GM19240 (cell line): ENCODE measurements at regions not wholly inside any gene's neighbourhood (a gene's known extent, or its start where the extent isn't known, plus 50 kb on each side); places are given as distances from the start of the nearest gene placed in this dataset.

Source experiments
- DNase-seq: peaks from one replicate; pipeline ENCODE4 v3.0.0; 2011; ENCODE audit warnings: low spot score; ENCODE audit not compliant: insufficient read length

- no peak for DNase-seq
Measured at GRCh38 chr6:170178561-170179477, 112.1 kb downstream of the DLL1 start.

GRCh38 chr6:170177772-170178560 is 112.9 kb downstream of the DLL1 start:
- DNase-seq, result no peak

- no peak for DNase-seq
Measured at GRCh38 chr6:170176898-170177771, 113.7 kb downstream of the DLL1 start.

- DNase-seq, result no peak
Measured at GRCh38 chr6:170176136-170176897, 114.6 kb downstream of the DLL1 start.

GRCh38 chr6:170175644-170176135 is 115.2 kb downstream of the DLL1 start:
- no peak for DNase-seq

- no peak for DNase-seq
Measured at GRCh38 chr6:170174771-170175643, 115.9 kb downstream of the DLL1 start.

- DNase-seq, result no peak
Measured at GRCh38 chr6:170174124-170174770, 116.6 kb downstream of the DLL1 start.

- DNase-seq, result no peak
Measured at GRCh38 chr6:170173335-170173881, 117.5 kb downstream of the DLL1 start.

- DNase-seq, result no peak
Measured at GRCh38 chr6:170172825-170173256, 118.0 kb downstream of the DLL1 start.

GRCh38 chr6:170172392-170172791 is 118.5 kb downstream of the DLL1 start:
- no peak for DNase-seq

- DNase-seq, result no peak
Measured at GRCh38 chr6:170167657-170168159, 123.2 kb downstream of the DLL1 start.

GRCh38 chr6:170166511-170167122 is 124.3 kb downstream of the DLL1 start:
- DNase-seq, result no peak

- DNase-seq, result no peak
Measured at GRCh38 chr6:170165471-170166117, 125.3 kb downstream of the DLL1 start.

- DNase-seq, result no peak
Measured at GRCh38 chr6:170165085-170165470, 125.8 kb downstream of the DLL1 start.

- DNase-seq, result no peak
Measured at GRCh38 chr6:170164271-170164900, 126.5 kb downstream of the DLL1 start.

GRCh38 chr6:170163405-170164170 is 127.3 kb downstream of the DLL1 start:
- DNase-seq, result no peak
